ENCODE measurements at regions not wholly inside any gene's neighbourhood (a gene's known extent, or its start where the extent isn't known, plus 50 kb on each side); places are given as distances from the start of the nearest gene placed in this dataset.

- FAIRE-seq = no peak
Observed at GRCh38 chr4:165678236-165678935, 194.7 kb upstream of the TLL1 start.

- FAIRE-seq = no peak
Observed at GRCh38 chr4:165678936-165679325, 194.1 kb upstream of the TLL1 start.

- no peak for FAIRE-seq
Observed at GRCh38 chr4:165680821-165681220, 192.2 kb upstream of the TLL1 start.

- no peak for FAIRE-seq
Observed at GRCh38 chr4:165682611-165683010, 190.4 kb upstream of the TLL1 start.

- no peak for FAIRE-seq
Observed at GRCh38 chr4:165684177-165684805, 188.7 kb upstream of the TLL1 start.

- FAIRE-seq = no peak
Observed at GRCh38 chr4:165686756-165687155, 186.3 kb upstream of the TLL1 start.

- FAIRE-seq = no peak
Observed at GRCh38 chr4:165689159-165689558, 183.9 kb upstream of the TLL1 start.

- FAIRE-seq = no peak
Observed at GRCh38 chr4:165692082-165692481, 181.0 kb upstream of the TLL1 start.

- no peak for FAIRE-seq
Observed at GRCh38 chr4:165698272-165698671, 174.8 kb upstream of the TLL1 start.

- FAIRE-seq = no peak
Observed at GRCh38 chr4:165699055-165699454, 174.0 kb upstream of the TLL1 start.

GRCh38 chr4:165700855-165701254, 172.2 kb upstream of the TLL1 start:
- FAIRE-seq = no peak

GRCh38 chr4:165707128-165707527, 165.9 kb upstream of the TLL1 start:
- no peak for FAIRE-seq

GRCh38 chr4:165709516-165709915, 163.5 kb upstream of the TLL1 start:
- FAIRE-seq = no peak

- no peak for FAIRE-seq
Observed at GRCh38 chr4:165709973-165710526, 163.0 kb upstream of the TLL1 start.

- no peak for FAIRE-seq
Observed at GRCh38 chr4:165711436-165711835, 161.6 kb upstream of the TLL1 start.

- FAIRE-seq = no peak
Observed at GRCh38 chr4:165711912-165712311, 161.1 kb upstream of the TLL1 start.

- no peak for FAIRE-seq
Observed at GRCh38 chr4:165714650-165715049, 158.4 kb upstream of the TLL1 start.

- no peak for FAIRE-seq
Observed at GRCh38 chr4:165715211-165715610, 157.8 kb upstream of the TLL1 start.

GRCh38 chr4:165715989-165716388, 157.0 kb upstream of the TLL1 start:
- FAIRE-seq = no peak

GRCh38 chr4:165716472-165716871, 156.6 kb upstream of the TLL1 start:
- no peak for FAIRE-seq

- no peak for FAIRE-seq
Observed at GRCh38 chr4:165718660-165719059, 154.4 kb upstream of the TLL1 start.

- FAIRE-seq = no peak
Observed at GRCh38 chr4:165720411-165721082, 152.5 kb upstream of the TLL1 start.

- no peak for FAIRE-seq
Observed at GRCh38 chr4:165721815-165722214, 151.2 kb upstream of the TLL1 start.

Measured in A204.1 (cell line).